HG02884 (cell line): ENCODE measurements at regions not wholly inside any gene's neighbourhood (a gene's known extent, or its start where the extent isn't known, plus 50 kb on each side); places are given as distances from the start of the nearest gene placed in this dataset.

ENCODE experiments used
- ATAC-seq: cut with Tn5 transposase; IDR thresholded peaks from one replicate; pipeline ENCODE4 v1.9.1; 2021; ENCODE audit warnings: mild to moderate bottlenecking, moderate library complexity; ENCODE audit not compliant: unreplicated experiment

GRCh38 chr2:106706283-106706682 is 179.7 kb downstream of the ST6GAL2 start:
- no peak for ATAC-seq

GRCh38 chr2:106708209-106708608 is 177.8 kb downstream of the ST6GAL2 start:
- no peak for ATAC-seq

- no peak for ATAC-seq
These were observed 176.7 kb downstream of the ST6GAL2 start for GRCh38 chr2:106709229-106709628.

GRCh38 chr2:106719222-106719621 is 166.7 kb downstream of the ST6GAL2 start:
- ATAC-seq: no peak

- ATAC-seq: no peak
These were observed 165.9 kb downstream of the ST6GAL2 start for GRCh38 chr2:106720026-106720425.

GRCh38 chr2:106724301-106724794 is 161.6 kb downstream of the ST6GAL2 start:
- no peak for ATAC-seq

GRCh38 chr2:106734165-106734564 is 151.8 kb downstream of the ST6GAL2 start:
- no peak for ATAC-seq

GRCh38 chr2:106735807-106736206 is 150.2 kb downstream of the ST6GAL2 start:
- no peak for ATAC-seq

- ATAC-seq: no peak
These were observed 149.7 kb downstream of the ST6GAL2 start for GRCh38 chr2:106736221-106736620.

GRCh38 chr2:106745468-106745867 is 140.5 kb downstream of the ST6GAL2 start:
- ATAC-seq: no peak

- ATAC-seq: no peak
These were observed 136.1 kb downstream of the ST6GAL2 start for GRCh38 chr2:106749823-106750222.
